CD8-positive, alpha-beta memory T cell (primary cell): ENCODE measurements at regions not wholly inside any gene's neighbourhood (a gene's known extent, or its start where the extent isn't known, plus 50 kb on each side); places are given as distances from the start of the nearest gene placed in this dataset.

Source experiments
- CTCF ChIA-PET: fragments of 350-600 bp; sonication (Branson Sonifier 250); formaldehyde crosslinking; loops from one replicate; lab custom pipeline; 2021; ENCODE audit warnings: antibody characterized with exemption; lab: Charles Lee
- POLR2A ChIA-PET: fragments of 350-600 bp; sonication (Branson Sonifier 250); formaldehyde crosslinking; loops from one replicate; lab custom pipeline; 2021; ENCODE audit warnings: antibody characterized with exemption; lab: Charles Lee
- DNase-seq, 5 donors: peaks; one replicate each; pipeline versions ENCODE4 v3.0.0 to v3.0.0-alpha.2; 2020 to 2022; ENCODE audit warnings: mixed read lengths in 1 of 5
- H3K27ac ChIP-seq: one replicate; pipeline ENCODE4 v1.7.0; 2013; ENCODE audit warnings: low read depth, mild to moderate bottlenecking, low read length, moderate library complexity
- H3K27me3 ChIP-seq: 2 replicates; pipeline ENCODE4 v1.7.0; 2013; ENCODE audit warnings: low read length, mild to moderate bottlenecking; ENCODE audit not compliant: insufficient read depth, poor library complexity, severe bottlenecking
- H3K36me3 ChIP-seq: 2 replicates; pipeline ENCODE4 v1.7.0; 2013; ENCODE audit warnings: mild to moderate bottlenecking, low read length, moderate library complexity; ENCODE audit not compliant: insufficient read depth
- H3K4me1 ChIP-seq: 2 replicates; pipeline ENCODE4 v1.7.0; 2013; ENCODE audit warnings: mild to moderate bottlenecking, low read length, moderate library complexity; ENCODE audit not compliant: insufficient read depth
- H3K4me3 ChIP-seq: 2 replicates; pipeline ENCODE4 v1.7.0; 2013; ENCODE audit warnings: mild to moderate bottlenecking, low read length
- H3K9me3 ChIP-seq: 2 replicates; pipeline ENCODE4 v1.7.0; 2013; ENCODE audit warnings: mild to moderate bottlenecking, low read length
- H3K27ac Mint-ChIP-seq, 8 donors: one replicate each; pipeline ENCODE4 v1.8.0; 2020 to 2021; ENCODE audit warnings: mixed read lengths in 8 of 8, mild to moderate bottlenecking in 6 of 8, inconsistent platforms in 3 of 8, moderate library complexity in 3 of 8
- H3K27me3 Mint-ChIP-seq, 2 donors: one replicate each; pipeline ENCODE4 v1.8.0; 2020 to 2021; ENCODE audit warnings: mixed read lengths in 2 of 2, mild to moderate bottlenecking in 1 of 2, moderate library complexity in 1 of 2
- H3K36me3 Mint-ChIP-seq, 3 donors: one replicate each; pipeline ENCODE4 v1.8.0; 2020 to 2021; ENCODE audit warnings: mixed read lengths in 3 of 3, inconsistent platforms in 1 of 3, mild to moderate bottlenecking in 1 of 3
- H3K4me1 Mint-ChIP-seq, 3 donors: one replicate each; pipeline ENCODE4 v1.8.0; 2020 to 2021; ENCODE audit warnings: mixed read lengths in 3 of 3, inconsistent platforms in 1 of 3, mild to moderate bottlenecking in 1 of 3
- H3K4me3 Mint-ChIP-seq, 7 donors: one replicate each; pipeline ENCODE4 v1.8.0; 2020 to 2021; ENCODE audit warnings: mixed read lengths in 7 of 7, mild to moderate bottlenecking in 6 of 7, moderate library complexity in 4 of 7, inconsistent platforms in 2 of 7
- H3K9me3 Mint-ChIP-seq, 5 donors: one replicate each; pipeline ENCODE4 v1.8.0; 2020 to 2022; ENCODE audit warnings: mixed read lengths in 5 of 5, mild to moderate bottlenecking in 3 of 5, moderate library complexity in 2 of 5, inconsistent platforms in 1 of 5

- no peak for DNase-seq
Measured at GRCh38 chr5:23402585-23402984, 104.8 kb upstream of the PRDM9 start.

GRCh38 chr5:23400951-23401350 is 106.5 kb upstream of the PRDM9 start:
- H3K4me1 Mint-ChIP-seq = no peaks in the 10 kb centered on the region
- H3K9me3 Mint-ChIP-seq = peaks cover 2 to 23% (median 13%) of the 10 kb centered on the region in 5 donors

More at GRCh38 chr5:23402585-23402984, 104.8 kb upstream of the PRDM9 start:
- no peaks in the 10 kb centered on the region for H3K4me1 ChIP-seq
- POLR2A ChIA-PET = no interaction called here
- Mint-ChIP-seq H3K27ac (no peak overlapping the region), H3K4me1 (no peaks in the 10 kb centered on the region), H3K27me3 (no peaks in the 10 kb centered on the region), H3K4me3 (no peak overlapping the region), H3K9me3 (peaks cover 3 to 28% (median 9%) of the 10 kb centered on the region in 5 donors), H3K36me3 (no peaks in the 10 kb centered on the region)
- no peak overlapping the region for H3K4me3 ChIP-seq
- no peaks in the 10 kb centered on the region for H3K36me3 ChIP-seq
- H3K27ac ChIP-seq = no peak overlapping the region
- H3K9me3 ChIP-seq = no peaks in the 10 kb centered on the region
- CTCF ChIA-PET = no interaction called here
- H3K27me3 ChIP-seq = no peaks in the 10 kb centered on the region

GRCh38 chr5:23396346-23396745 is 111.1 kb upstream of the PRDM9 start:
- Mint-ChIP-seq H3K27ac (no peak overlapping the region), H3K9me3 (peaks cover 5 to 19% (median 6%) of the 10 kb centered on the region in 5 donors), H3K4me1 (no peaks in the 10 kb centered on the region), H3K27me3 (no peaks in the 10 kb centered on the region), H3K36me3 (no peaks in the 10 kb centered on the region), H3K4me3 (no peak overlapping the region)
- CTCF ChIA-PET = no interaction called here
- no peak overlapping the region for H3K27ac ChIP-seq
- no peaks in the 10 kb centered on the region for H3K9me3 ChIP-seq
- no peaks in the 10 kb centered on the region for H3K27me3 ChIP-seq
- H3K4me1 ChIP-seq = no peaks in the 10 kb centered on the region
- H3K4me3 ChIP-seq = no peak overlapping the region
- POLR2A ChIA-PET = no interaction called here
- no peaks in the 10 kb centered on the region for H3K36me3 ChIP-seq
- no peak for DNase-seq

More at GRCh38 chr5:23400951-23401350, 106.5 kb upstream of the PRDM9 start:
- no peaks in the 10 kb centered on the region for H3K36me3 ChIP-seq
- no peak overlapping the region for H3K27ac ChIP-seq
- H3K27me3 ChIP-seq = no peaks in the 10 kb centered on the region
- H3K9me3 ChIP-seq = no peaks in the 10 kb centered on the region
- no peaks in the 10 kb centered on the region for H3K4me1 ChIP-seq
- no peak overlapping the region for H3K27ac Mint-ChIP-seq
- H3K4me3 ChIP-seq = no peak overlapping the region
- ChIA-PET CTCF (no interaction called here), POLR2A (no interaction called here)
- DNase-seq = no peak
- no peaks in the 10 kb centered on the region for H3K27me3 Mint-ChIP-seq
- no peaks in the 10 kb centered on the region for H3K36me3 Mint-ChIP-seq
- H3K4me3 Mint-ChIP-seq = no peak overlapping the region

GRCh38 chr5:23389291-23390101 is 117.9 kb upstream of the PRDM9 start:
- no peaks in the 10 kb centered on the region for H3K4me1 Mint-ChIP-seq
- H3K9me3 ChIP-seq = no peaks in the 10 kb centered on the region
- DNase-seq = no peak
- no peaks in the 10 kb centered on the region for H3K36me3 ChIP-seq
- H3K4me3 Mint-ChIP-seq = no peak overlapping the region
- no peak overlapping the region for H3K4me3 ChIP-seq
- no peaks in the 10 kb centered on the region for H3K27me3 Mint-ChIP-seq
- H3K27me3 ChIP-seq = no peaks in the 10 kb centered on the region
- ChIA-PET CTCF (no interaction called here), POLR2A (no interaction called here)
- no peak overlapping the region for H3K27ac Mint-ChIP-seq
- peaks cover 5 to 24% (median 15%) of the 10 kb centered on the region in 5 donors for H3K9me3 Mint-ChIP-seq
- no peaks in the 10 kb centered on the region for H3K36me3 Mint-ChIP-seq
- H3K27ac ChIP-seq = no peak overlapping the region
- no peaks in the 10 kb centered on the region for H3K4me1 ChIP-seq

GRCh38 chr5:23385036-23385435 is 122.4 kb upstream of the PRDM9 start:
- Histone ChIP-seq H3K4me1 (no peaks in the 10 kb centered on the region), H3K9me3 (no peaks in the 10 kb centered on the region), H3K36me3 (no peaks in the 10 kb centered on the region), H3K4me3 (no peak overlapping the region), H3K27me3 (no peaks in the 10 kb centered on the region), H3K27ac (no peak overlapping the region)
- ChIA-PET POLR2A (no interaction called here), CTCF (no interaction called here)
- H3K36me3 Mint-ChIP-seq = no peaks in the 10 kb centered on the region
- H3K4me3 Mint-ChIP-seq = no peak overlapping the region
- H3K4me1 Mint-ChIP-seq = no peaks in the 10 kb centered on the region
- no peak for DNase-seq
- H3K9me3 Mint-ChIP-seq = peaks cover 17 to 55% (median 19%) of the 10 kb centered on the region in 5 donors
- H3K27me3 Mint-ChIP-seq = no peaks in the 10 kb centered on the region
- H3K27ac Mint-ChIP-seq = no peak overlapping the region

- H3K4me1 Mint-ChIP-seq = no peaks in the 10 kb centered on the region
- no peaks in the 10 kb centered on the region for H3K36me3 Mint-ChIP-seq
- H3K27ac Mint-ChIP-seq = no peak overlapping the region
- DNase-seq = no peak
- no peak overlapping the region for H3K4me3 ChIP-seq
- H3K27ac ChIP-seq = no peak overlapping the region
- no peak overlapping the region for H3K4me3 Mint-ChIP-seq
- POLR2A ChIA-PET = no interaction called here
- no peaks in the 10 kb centered on the region for H3K36me3 ChIP-seq
- CTCF ChIA-PET = no interaction called here
- H3K9me3 ChIP-seq = no peaks in the 10 kb centered on the region
- no peaks in the 10 kb centered on the region for H3K27me3 ChIP-seq
- H3K27me3 Mint-ChIP-seq = no peaks in the 10 kb centered on the region
- peaks cover 6 to 29% (median 20%) of the 10 kb centered on the region in 5 donors for H3K9me3 Mint-ChIP-seq
- H3K4me1 ChIP-seq = no peaks in the 10 kb centered on the region
Measured at GRCh38 chr5:23372177-23372576, 135.2 kb upstream of the PRDM9 start.

GRCh38 chr5:23368393-23368792 is 139.0 kb upstream of the PRDM9 start:
- Histone ChIP-seq H3K27me3 (no peaks in the 10 kb centered on the region), H3K36me3 (no peaks in the 10 kb centered on the region), H3K9me3 (no peaks in the 10 kb centered on the region), H3K27ac (no peak overlapping the region), H3K4me1 (no peaks in the 10 kb centered on the region), H3K4me3 (no peak overlapping the region)
- H3K27me3 Mint-ChIP-seq = no peaks in the 10 kb centered on the region
- CTCF ChIA-PET = no interaction called here
- H3K4me1 Mint-ChIP-seq = no peaks in the 10 kb centered on the region
- no peak overlapping the region for H3K4me3 Mint-ChIP-seq
- DNase-seq = no peak
- H3K9me3 Mint-ChIP-seq = peaks cover 3 to 17% (median 14%) of the 10 kb centered on the region in 5 donors
- no peak overlapping the region for H3K27ac Mint-ChIP-seq
- no peaks in the 10 kb centered on the region for H3K36me3 Mint-ChIP-seq
- POLR2A ChIA-PET = no interaction called here

- Histone ChIP-seq H3K4me1 (no peaks in the 10 kb centered on the region), H3K27me3 (no peaks in the 10 kb centered on the region), H3K27ac (no peak overlapping the region), H3K4me3 (no peak overlapping the region), H3K36me3 (no peaks in the 10 kb centered on the region), H3K9me3 (no peaks in the 10 kb centered on the region)
- POLR2A ChIA-PET = no interaction called here
- no peak overlapping the region for H3K4me3 Mint-ChIP-seq
- H3K9me3 Mint-ChIP-seq = peaks cover 3 to 17% (median 12%) of the 10 kb centered on the region in 5 donors
- DNase-seq = no peak
- no peaks in the 10 kb centered on the region for H3K4me1 Mint-ChIP-seq
- no peak overlapping the region for H3K27ac Mint-ChIP-seq
- no peaks in the 10 kb centered on the region for H3K27me3 Mint-ChIP-seq
- H3K36me3 Mint-ChIP-seq = no peaks in the 10 kb centered on the region
- CTCF ChIA-PET = no interaction called here
Measured at GRCh38 chr5:23367874-23368273, 139.5 kb upstream of the PRDM9 start.
